ENCODE measurements at regions not wholly inside any gene's neighbourhood (a gene's known extent, or its start where the extent isn't known, plus 50 kb on each side); places are given as distances from the start of the nearest gene placed in this dataset.

- no peak for TF ChIP-seq CTCF (conservative IDR thresholded peaks at IDR 0.05; ENCODE audit: low read depth, low read length)
- Histone ChIP-seq H3K4me2 (no peak overlapping the region), H3K79me2 (ENCODE audit: insufficient read depth, low read depth) (no peaks in the 10 kb centered on the region), H4K20me1 (ENCODE audit: insufficient read depth) (no peaks in the 10 kb centered on the region), H3K4me1 (ENCODE audit: low read depth, poor library complexity, severe bottlenecking) (no peaks in the 10 kb centered on the region), H3K27me3 (ENCODE audit: insufficient read depth, low read depth) (no peaks in the 10 kb centered on the region), H2AFZ (ENCODE audit: low read depth) (no peak overlapping the region), H3K36me3 (ENCODE audit: insufficient read depth) (no peaks in the 10 kb centered on the region), H3K27ac (no peak overlapping the region), H3K9ac (no peak overlapping the region), H3K4me3 (IDR thresholded peaks at IDR 0.05; ENCODE audit: insufficient read depth, low read depth, low read length) (no peak overlapping the region)
These were observed 766.1 kb upstream of the CHD1 start for GRCh38 chr5:99694884-99695283.

- no peaks in the 10 kb centered on the region for H4K20me1 ChIP-seq (ENCODE audit: insufficient read depth)
- H3K27ac ChIP-seq = no peak overlapping the region
- H3K4me3 ChIP-seq (IDR thresholded peaks at IDR 0.05; ENCODE audit: insufficient read depth, low read depth, low read length) = no peak overlapping the region
- no peak overlapping the region for H3K4me2 ChIP-seq
- H2AFZ ChIP-seq (ENCODE audit: low read depth) = no peak overlapping the region
- no peaks in the 10 kb centered on the region for H3K4me1 ChIP-seq (ENCODE audit: low read depth, poor library complexity, severe bottlenecking)
- no peaks in the 10 kb centered on the region for H3K79me2 ChIP-seq (ENCODE audit: insufficient read depth, low read depth)
- no peak overlapping the region for H3K9ac ChIP-seq
- H3K27me3 ChIP-seq (ENCODE audit: insufficient read depth, low read depth) = no peaks in the 10 kb centered on the region
- no peaks in the 10 kb centered on the region for H3K36me3 ChIP-seq (ENCODE audit: insufficient read depth)
- no peak for TF ChIP-seq CTCF (conservative IDR thresholded peaks at IDR 0.05; ENCODE audit: low read depth, low read length)
These were observed 757.7 kb upstream of the CHD1 start for GRCh38 chr5:99686538-99686937.

GRCh38 chr5:99675974-99676373, 747.2 kb upstream of the CHD1 start:
- Histone ChIP-seq H4K20me1 (ENCODE audit: insufficient read depth) (no peaks in the 10 kb centered on the region), H3K27ac (no peak overlapping the region), H3K4me2 (no peak overlapping the region), H3K4me1 (ENCODE audit: low read depth, poor library complexity, severe bottlenecking) (no peaks in the 10 kb centered on the region), H3K27me3 (ENCODE audit: insufficient read depth, low read depth) (no peaks in the 10 kb centered on the region), H3K36me3 (ENCODE audit: insufficient read depth) (no peaks in the 10 kb centered on the region), H2AFZ (ENCODE audit: low read depth) (no peak overlapping the region), H3K79me2 (ENCODE audit: insufficient read depth, low read depth) (no peaks in the 10 kb centered on the region), H3K4me3 (IDR thresholded peaks at IDR 0.05; ENCODE audit: insufficient read depth, low read depth, low read length) (no peak overlapping the region), H3K9ac (no peak overlapping the region)
- TF ChIP-seq CTCF (conservative IDR thresholded peaks at IDR 0.05; ENCODE audit: low read depth, low read length) = no peak

- no peak overlapping the region for H3K4me3 ChIP-seq (IDR thresholded peaks at IDR 0.05; ENCODE audit: insufficient read depth, low read depth, low read length)
- no peaks in the 10 kb centered on the region for H3K4me1 ChIP-seq (ENCODE audit: low read depth, poor library complexity, severe bottlenecking)
- no peaks in the 10 kb centered on the region for H3K36me3 ChIP-seq (ENCODE audit: insufficient read depth)
- no peak overlapping the region for H3K27ac ChIP-seq
- H2AFZ ChIP-seq (ENCODE audit: low read depth) = no peak overlapping the region
- H3K4me2 ChIP-seq = no peak overlapping the region
- no peaks in the 10 kb centered on the region for H3K79me2 ChIP-seq (ENCODE audit: insufficient read depth, low read depth)
- no peak for TF ChIP-seq CTCF (conservative IDR thresholded peaks at IDR 0.05; ENCODE audit: low read depth, low read length)
- no peak overlapping the region for H3K9ac ChIP-seq
- no peaks in the 10 kb centered on the region for H3K27me3 ChIP-seq (ENCODE audit: insufficient read depth, low read depth)
- no peaks in the 10 kb centered on the region for H4K20me1 ChIP-seq (ENCODE audit: insufficient read depth)
These were observed 745.3 kb upstream of the CHD1 start for GRCh38 chr5:99674101-99674500.

- H3K4me2 ChIP-seq = no peak overlapping the region
- no peak overlapping the region for H3K27ac ChIP-seq
- TF ChIP-seq CTCF (conservative IDR thresholded peaks at IDR 0.05; ENCODE audit: low read depth, low read length) = no peak
- no peak overlapping the region for H3K9ac ChIP-seq
- no peaks in the 10 kb centered on the region for H3K4me1 ChIP-seq (ENCODE audit: low read depth, poor library complexity, severe bottlenecking)
- H3K4me3 ChIP-seq (IDR thresholded peaks at IDR 0.05; ENCODE audit: insufficient read depth, low read depth, low read length) = no peak overlapping the region
- no peaks in the 10 kb centered on the region for H3K36me3 ChIP-seq (ENCODE audit: insufficient read depth)
- no peaks in the 10 kb centered on the region for H4K20me1 ChIP-seq (ENCODE audit: insufficient read depth)
- H3K27me3 ChIP-seq (ENCODE audit: insufficient read depth, low read depth) = no peaks in the 10 kb centered on the region
- H3K79me2 ChIP-seq (ENCODE audit: insufficient read depth, low read depth) = no peaks in the 10 kb centered on the region
- H2AFZ ChIP-seq (ENCODE audit: low read depth) = no peak overlapping the region
These were observed 736.2 kb upstream of the CHD1 start for GRCh38 chr5:99664972-99665371.

All from KMS-11 (cell line).